C4-2B (cell line): ENCODE measurements at regions not wholly inside any gene's neighbourhood (a gene's known extent, or its start where the extent isn't known, plus 50 kb on each side); places are given as distances from the start of the nearest gene placed in this dataset.
A peak's percentile ranks its signal among the peaks of the same experiment; 100 is the strongest.

Experiments
- ZFX ChIP-seq: fragments of 450-650 bp; IDR thresholded peaks from 2 replicates; pipeline ENCODE4 v1.6.1; 2017
- TF ChIP-seq, protein P1 (sequence below): fragments of 450-650 bp; conservative IDR thresholded peaks from 2 replicates; pipeline ENCODE4 v1.5.1; 2017; ENCODE audit warnings: mild to moderate bottlenecking

GRCh38 chr2:163887182-163887581, 151.4 kb upstream of the FIGN start:
- no peak for TF ChIP-seq ZFX
- TF ChIP-seq, protein P1, sequence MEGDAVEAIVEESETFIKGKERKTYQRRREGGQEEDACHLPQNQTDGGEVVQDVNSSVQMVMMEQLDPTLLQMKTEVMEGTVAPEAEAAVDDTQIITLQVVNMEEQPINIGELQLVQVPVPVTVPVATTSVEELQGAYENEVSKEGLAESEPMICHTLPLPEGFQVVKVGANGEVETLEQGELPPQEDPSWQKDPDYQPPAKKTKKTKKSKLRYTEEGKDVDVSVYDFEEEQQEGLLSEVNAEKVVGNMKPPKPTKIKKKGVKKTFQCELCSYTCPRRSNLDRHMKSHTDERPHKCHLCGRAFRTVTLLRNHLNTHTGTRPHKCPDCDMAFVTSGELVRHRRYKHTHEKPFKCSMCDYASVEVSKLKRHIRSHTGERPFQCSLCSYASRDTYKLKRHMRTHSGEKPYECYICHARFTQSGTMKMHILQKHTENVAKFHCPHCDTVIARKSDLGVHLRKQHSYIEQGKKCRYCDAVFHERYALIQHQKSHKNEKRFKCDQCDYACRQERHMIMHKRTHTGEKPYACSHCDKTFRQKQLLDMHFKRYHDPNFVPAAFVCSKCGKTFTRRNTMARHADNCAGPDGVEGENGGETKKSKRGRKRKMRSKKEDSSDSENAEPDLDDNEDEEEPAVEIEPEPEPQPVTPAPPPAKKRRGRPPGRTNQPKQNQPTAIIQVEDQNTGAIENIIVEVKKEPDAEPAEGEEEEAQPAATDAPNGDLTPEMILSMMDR = peak; percentile 38
